ENCODE measurements at regions not wholly inside any gene's neighbourhood (a gene's known extent, or its start where the extent isn't known, plus 50 kb on each side); places are given as distances from the start of the nearest gene placed in this dataset.

GRCh38 chr6:104134876-104135275 lies 724.8 kb downstream of the HACE1 start:
- TF ChIP-seq POLR2A (IDR thresholded peaks at IDR 0.05): no peak
- TF ChIP-seq, protein P1, sequence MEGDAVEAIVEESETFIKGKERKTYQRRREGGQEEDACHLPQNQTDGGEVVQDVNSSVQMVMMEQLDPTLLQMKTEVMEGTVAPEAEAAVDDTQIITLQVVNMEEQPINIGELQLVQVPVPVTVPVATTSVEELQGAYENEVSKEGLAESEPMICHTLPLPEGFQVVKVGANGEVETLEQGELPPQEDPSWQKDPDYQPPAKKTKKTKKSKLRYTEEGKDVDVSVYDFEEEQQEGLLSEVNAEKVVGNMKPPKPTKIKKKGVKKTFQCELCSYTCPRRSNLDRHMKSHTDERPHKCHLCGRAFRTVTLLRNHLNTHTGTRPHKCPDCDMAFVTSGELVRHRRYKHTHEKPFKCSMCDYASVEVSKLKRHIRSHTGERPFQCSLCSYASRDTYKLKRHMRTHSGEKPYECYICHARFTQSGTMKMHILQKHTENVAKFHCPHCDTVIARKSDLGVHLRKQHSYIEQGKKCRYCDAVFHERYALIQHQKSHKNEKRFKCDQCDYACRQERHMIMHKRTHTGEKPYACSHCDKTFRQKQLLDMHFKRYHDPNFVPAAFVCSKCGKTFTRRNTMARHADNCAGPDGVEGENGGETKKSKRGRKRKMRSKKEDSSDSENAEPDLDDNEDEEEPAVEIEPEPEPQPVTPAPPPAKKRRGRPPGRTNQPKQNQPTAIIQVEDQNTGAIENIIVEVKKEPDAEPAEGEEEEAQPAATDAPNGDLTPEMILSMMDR (IDR thresholded peaks at IDR 0.05): no peak

Data from testis (tissue), 2 donors.